GM21447 (cell line): ENCODE measurements at regions not wholly inside any gene's neighbourhood (a gene's known extent, or its start where the extent isn't known, plus 50 kb on each side); places are given as distances from the start of the nearest gene placed in this dataset.
"Not testable (repeated sequence)": the region's sequence is repeated elsewhere in the genome, so short reads cannot be mapped to it uniquely, and the experiment has no call there.

Experiments
- ATAC-seq: cut with Tn5 transposase; IDR thresholded peaks from one replicate; pipeline ENCODE4 v1.9.1; 2021; ENCODE audit not compliant: unreplicated experiment

DNA sequence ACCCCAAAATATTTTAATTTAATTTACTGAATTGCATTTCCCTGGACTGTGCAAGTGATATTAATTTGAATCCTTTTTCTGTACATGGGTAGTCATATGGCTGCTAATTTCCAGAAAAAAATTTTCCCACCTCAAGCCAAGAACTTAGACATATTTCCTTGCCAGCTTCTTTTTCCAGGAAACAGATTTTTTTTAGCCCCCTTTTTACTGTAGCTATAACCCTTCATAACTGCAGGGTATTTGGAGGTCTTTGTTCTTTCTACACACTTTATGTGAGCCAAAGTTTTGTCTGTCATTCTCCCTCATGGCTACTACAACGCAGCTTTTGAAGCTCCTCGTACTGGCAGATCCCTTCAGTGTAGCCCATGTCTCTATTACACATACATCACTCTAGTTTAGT lies 261.2 kb upstream of the PIK3R1 start:
- no peak for ATAC-seq

DNA sequence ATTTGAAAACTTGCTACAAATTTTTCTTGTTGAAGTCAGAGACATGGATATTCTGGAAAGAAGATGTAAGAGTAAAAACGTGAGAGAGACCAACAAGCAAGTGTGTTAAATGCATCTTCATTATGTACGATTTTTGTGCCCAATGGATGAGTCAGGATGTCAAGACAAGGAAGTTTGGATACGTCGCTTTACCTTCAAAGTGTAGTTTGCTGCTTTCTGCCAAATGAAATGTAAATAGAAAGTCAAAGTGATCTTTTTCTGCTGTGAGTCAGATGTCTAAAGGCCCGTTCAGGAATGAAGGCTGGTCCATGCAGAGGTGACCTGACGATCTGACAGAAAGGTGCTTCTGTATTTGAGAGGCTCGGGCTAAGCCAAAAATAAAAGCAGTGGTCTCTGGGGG lies 273.1 kb upstream of the PIK3R1 start:
- no peak for ATAC-seq

DNA sequence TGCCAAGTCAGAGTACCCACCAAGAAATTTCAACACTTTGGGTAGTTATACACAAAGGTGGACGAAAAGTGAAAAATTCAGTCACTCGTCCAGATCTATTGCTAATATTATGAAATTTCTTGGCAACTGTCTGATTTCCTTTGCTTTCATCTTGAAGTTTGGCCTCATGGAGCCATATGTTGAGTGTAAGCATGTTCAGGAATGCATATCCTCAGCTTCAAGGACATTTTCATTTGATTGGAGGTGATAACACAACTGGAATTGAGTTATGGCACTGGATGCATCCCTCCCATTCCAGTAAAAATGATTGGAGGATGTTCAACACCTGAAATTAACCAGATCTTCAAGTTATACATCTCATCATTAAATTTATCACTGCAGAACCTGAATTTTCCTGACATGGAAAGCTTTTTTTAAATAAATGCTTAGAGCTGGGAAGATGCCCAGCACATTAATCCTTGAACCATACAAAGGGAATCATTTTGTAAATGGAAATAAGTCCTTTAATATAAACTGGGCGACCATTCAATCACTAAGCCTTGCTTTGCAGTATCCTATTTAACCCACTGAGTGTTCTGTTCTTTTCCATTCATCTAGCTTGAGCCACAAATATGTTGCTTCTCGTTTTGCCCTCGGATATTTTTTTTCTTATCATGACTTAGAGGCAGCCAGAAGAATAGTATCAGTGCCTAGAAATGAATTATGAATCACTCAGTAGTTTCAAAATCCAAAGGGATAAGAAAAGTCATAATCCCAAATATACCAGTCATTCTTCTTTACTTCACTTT lies 273.7 kb upstream of the PIK3R1 start:
- no peak for ATAC-seq

DNA sequence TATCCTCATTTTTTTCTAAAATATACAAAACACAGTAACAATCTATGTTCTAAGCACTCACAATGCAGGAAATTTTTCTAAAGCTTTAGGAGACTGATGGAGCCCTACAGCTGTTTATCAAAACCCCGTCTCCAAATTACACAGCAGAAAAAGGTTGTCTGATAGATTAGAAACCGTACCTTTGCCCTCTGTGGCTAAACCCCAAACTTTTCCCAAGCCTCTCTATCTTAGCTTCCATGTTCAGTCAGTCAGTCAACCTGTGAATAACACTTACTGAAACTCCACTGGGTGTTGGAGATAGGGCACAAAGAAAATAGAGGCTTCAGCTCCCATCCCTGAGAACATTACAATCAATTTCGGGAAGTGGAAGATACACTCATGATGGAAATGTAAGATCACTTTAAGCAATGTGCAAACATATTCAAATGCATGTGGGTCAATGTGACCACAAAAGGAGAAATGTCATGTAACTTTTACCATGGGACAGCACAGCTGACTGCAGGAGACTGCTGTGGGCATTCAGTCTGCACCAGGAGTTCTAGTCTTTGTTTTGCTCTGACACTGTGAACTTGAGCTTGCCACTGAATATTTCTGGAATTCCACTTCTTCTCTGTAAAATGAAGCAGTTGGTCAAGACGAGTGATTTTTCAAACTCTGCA lies 279.5 kb upstream of the PIK3R1 start:
- ATAC-seq, result no peak

DNA sequence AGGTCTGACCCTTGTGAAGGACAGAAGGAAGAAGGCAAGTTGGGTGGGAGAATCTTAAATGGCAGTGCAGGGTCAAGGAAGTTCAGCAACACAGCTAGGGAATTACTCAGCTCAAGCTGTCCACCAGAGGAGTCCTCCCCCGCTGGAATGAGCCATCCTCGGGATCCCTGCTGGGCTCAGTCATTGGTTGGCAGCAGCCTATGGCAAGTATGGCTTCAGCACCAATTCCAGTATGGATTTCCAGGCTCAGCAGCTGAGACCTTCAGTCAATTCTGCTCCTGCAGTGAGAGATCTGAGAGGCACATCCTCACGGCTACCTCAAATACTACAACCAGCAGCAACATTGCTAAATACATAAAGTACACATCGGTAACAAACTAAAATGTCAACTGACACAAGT lies 280.6 kb upstream of the PIK3R1 start:
- no peak for ATAC-seq

DNA sequence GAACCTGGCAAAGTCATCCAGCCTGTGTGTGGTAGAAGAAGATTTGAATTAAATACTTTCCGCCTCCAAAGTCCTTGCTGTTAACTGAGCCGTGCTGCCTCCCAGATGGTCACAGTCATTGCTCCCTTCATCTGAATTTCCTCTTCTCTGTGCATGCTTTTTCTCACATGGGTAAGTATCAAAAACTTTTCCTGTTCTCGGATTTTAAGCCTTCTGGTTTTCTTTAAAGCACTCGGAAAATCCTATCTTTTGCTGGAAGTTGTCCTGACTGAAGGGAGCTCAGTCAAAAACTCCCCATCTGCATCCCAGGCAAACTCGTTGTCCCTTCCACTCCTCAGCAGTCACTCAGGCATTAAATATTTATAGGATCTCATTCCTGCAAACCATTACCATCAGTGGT lies 290.0 kb upstream of the PIK3R1 start:
- ATAC-seq, result no peak

DNA sequence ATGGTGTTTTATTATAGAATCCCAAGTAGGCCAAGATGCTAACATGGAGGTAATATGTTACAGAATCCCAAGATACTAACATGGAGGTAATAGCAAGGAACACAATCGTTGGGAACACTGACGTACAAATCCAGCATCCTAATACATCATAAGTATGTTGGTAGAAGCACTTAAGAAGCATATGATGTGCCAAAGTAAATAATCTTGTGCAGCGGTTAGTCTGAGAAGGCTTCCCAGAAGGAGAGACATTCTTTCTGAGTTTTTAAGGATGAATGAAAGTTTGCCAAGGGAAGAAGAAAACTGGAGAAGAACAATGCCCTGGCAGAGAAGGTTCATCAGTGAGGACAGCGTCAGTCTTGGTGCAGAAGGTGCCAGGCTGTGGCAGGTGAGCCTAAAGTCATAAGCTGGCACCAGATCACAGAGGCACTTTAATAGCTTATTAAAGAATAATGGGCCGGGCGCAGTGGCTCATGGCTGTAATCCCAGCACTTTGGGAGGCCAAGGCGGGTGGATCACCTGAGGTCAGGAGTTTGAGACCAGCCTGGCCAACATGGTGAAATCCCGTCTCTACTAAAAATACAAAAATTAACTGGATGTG lies 294.5 kb upstream of the PIK3R1 start:
- no peak for ATAC-seq

DNA sequence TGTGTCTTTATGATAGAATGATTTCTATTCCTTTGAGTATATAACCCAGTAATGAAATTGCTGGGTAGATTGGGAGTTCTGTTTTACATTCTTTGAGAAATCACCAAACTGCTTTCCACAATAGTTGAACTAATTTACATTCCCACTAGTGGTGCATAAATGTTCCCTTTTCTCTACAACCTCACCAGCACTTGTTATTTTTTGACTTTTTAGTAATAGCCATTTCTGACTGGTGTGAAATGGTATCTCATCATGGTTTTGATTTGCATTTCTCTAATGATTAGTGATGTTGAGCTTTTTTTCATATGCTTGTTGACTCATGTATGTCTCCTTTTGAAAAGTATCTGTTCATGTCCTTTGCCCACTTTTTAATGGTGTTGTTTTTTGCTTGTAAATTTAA lies 296.0 kb upstream of the PIK3R1 start:
- ATAC-seq, result not testable (repeated sequence)

DNA sequence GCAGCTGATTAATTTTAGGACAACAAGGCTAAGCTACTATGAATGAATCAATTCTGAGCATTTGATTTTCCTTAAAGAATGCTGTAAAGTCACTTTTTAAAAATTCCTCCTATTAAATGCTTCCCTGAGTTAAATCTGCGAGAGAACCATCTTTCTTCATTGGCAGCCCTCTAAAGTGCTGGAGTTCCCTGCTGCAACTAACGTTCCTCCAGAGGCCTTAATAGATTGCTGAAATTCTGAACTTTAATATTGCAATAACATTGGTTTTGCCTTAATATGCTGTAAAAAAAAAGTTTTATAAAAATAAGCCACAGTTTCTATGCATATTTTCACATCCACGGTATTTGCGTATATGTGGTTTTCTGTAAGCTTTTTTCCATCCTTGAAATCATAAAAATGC lies 298.0 kb upstream of the PIK3R1 start:
- ATAC-seq, result no peak

DNA sequence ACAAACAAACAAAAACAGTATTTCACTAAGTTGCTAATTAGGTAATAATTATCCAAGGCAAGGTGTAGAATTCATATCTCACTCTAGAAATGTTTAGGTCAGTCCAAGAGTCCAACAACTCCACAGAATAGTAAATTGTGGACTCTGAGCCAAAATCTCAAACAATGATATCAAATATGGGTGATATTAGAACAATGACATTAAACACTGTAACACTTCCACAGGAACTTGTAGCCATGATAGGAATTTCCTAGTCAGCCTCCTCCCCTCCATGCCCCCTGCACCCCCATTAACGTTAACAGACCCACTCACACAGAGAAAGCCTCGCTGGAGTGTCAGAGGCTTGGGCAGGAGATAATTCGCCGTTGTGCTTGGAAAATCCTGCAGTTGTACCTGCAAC lies 305.0 kb upstream of the PIK3R1 start:
- no peak for ATAC-seq

DNA sequence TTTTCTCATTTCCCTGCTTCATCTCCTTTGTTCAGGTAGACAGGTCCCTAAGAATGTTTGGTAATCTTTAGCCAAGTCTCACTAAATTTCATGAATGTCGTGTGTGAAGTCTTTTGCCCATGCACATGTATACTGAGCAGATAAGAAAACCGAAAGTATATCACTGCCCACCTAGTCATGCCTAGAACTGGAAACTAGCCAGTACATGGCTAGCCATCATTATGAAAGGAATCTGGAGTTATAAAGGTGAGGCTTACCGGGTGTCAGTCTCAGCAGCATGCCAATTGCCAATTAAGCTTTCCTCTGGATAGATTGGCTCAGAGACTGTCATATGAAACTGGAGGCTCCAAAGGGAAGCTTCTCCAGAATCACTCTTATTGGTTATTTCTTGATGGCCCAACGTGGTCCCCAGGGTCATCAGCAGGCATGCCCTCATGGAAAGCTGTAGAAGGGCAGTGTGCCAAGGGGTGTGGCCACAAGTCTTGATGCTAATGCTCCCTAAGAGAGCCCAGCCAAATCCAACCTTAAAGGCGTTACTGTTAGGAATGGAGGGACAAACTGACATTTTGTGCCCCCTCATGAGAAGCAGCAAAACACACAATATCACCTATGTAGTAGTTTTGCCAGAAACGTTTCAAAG lies 307.3 kb upstream of the PIK3R1 start:
- no peak for ATAC-seq

DNA sequence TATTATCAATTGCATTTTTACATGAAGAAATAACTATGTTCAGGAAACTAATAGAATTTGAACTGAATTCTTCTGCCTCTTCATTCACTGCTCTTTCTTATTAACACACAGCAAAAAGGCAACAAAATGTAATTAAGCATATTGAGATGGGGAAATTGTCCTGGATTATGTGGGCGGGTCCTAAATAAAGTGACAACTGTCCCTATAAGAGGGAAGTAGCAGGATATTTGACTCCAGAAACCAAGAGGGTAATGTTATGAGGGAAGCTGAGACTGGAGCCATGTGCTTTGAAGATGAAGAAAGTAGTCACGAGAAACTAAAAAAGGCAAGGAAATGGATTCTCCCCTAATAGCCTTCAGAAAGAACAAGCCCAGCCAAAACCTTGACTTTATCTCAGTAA lies 311.2 kb upstream of the PIK3R1 start:
- ATAC-seq, result no peak

DNA sequence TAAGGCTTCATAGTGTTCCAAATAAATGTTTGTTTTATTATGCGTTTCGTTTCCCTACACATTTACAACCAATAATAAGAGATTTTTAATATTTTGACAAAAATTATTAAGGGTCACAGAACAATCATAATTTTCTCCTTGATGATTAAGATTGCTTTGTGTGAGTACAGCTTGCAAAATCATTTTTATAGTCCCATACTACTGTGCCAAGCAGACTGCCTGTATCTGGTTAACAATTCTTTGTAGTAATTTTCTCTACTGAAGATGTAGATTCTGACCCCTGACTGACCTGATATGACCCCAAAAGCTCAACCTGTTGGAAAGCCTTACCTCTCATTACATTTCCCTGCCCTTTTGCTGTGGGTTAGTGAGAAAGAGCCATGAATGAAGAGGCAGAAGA lies 311.9 kb upstream of the PIK3R1 start:
- ATAC-seq, result no peak

DNA sequence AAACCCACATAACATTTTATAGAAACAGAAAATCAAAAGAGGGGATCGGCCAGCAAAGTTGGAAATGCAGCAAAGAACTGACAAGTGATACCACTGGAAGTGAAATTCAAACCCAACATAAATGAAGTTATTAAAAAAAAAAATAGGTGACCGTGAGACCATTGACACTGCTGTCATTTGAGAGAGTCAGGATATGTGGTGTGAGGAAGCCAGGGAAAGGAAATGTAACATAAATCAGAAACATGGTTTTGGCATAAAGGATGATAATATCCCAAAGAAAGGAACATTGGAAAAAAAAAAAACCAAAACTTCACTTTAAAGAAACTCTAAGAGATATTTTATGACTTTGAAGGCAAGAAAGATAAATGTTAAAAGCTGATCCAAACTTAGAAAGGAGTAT lies 312.4 kb upstream of the PIK3R1 start:
- no peak for ATAC-seq

DNA sequence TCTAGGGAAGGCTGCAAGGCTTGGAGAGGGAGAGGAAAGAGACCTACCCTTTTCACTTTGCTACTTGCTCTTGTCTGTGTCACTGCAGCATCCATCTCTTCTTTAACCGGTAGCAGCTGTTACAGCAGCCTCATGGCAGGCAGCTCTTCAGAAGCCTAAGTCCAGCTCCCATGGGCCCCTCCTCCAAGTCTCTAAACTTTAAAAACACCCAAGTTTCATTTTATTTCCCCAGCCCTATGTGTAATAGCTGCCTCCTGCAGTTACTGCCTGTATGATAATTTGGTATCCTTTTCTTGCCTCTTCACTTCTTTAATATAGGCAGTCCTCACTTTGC lies 313.1 kb upstream of the PIK3R1 start:
- ATAC-seq, result no peak

DNA sequence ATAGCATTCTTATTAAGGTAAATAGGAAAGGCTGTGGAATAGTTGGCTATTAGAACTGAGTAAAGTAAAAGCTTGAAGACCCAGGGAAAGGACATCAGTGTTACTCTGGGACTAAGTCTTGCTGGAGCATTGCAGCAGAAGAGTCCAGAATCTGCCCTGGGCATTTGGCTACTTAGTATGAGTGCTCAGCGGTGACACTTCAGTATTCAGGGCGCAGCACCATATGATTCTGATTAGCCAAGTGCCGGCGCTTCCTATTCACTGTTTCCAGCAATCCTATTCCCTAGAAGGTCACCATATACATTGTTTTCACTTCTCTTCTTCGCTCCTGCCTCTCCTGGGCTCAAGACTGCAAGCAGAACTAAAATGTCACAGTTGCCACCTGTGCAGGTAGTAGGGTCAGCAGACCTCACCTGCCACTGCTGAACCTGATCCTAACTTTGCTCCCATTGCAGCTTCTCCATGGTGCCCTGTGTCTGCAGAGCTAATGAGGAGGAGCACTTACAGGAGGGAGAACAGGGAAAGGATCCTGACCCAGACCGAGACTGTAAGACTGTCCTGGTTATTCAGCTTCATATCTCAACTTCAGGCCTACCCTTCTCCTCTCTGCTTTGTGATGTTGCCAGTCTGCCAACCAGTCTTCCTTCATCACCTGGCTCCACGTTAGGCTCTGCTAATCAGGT lies 313.6 kb upstream of the PIK3R1 start:
- no peak for ATAC-seq

DNA sequence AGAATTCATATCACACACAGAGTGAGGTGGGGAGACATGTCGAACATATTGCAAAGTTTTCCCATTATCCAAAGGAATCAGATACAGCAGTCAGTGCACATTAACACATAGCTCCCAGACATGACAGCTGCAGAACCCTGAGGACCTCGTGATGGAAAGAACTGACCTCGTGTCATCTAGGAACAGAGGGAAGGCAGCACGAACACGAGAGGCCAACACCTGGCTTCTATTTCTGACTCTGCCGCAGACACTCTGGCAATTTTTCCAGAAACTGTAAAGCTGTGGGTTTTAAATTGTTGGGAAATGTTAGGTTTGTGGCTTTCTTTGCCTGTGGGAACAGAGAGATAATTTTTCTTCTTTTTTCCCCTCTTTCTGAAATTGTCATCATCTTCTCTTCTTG lies 315.0 kb upstream of the PIK3R1 start:
- no peak for ATAC-seq

DNA sequence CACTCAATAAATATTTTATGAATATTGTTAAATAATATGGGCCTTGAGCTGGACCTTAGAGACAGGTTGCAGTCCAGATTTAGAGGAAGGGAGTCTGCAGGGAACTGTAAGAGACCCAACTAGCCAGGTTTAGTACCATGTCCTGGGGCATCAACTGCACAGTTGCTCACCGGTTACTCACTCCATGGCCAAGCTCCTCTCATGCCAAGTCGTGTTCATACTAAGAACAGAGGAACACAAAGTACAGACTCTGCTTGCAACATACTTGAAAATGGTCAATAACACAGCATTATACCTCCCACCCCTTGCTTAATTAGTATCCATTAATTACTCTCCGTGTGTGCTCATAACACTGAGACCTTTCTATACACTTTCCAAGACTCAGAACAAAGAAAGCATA lies 317.6 kb upstream of the PIK3R1 start:
- no peak for ATAC-seq

DNA sequence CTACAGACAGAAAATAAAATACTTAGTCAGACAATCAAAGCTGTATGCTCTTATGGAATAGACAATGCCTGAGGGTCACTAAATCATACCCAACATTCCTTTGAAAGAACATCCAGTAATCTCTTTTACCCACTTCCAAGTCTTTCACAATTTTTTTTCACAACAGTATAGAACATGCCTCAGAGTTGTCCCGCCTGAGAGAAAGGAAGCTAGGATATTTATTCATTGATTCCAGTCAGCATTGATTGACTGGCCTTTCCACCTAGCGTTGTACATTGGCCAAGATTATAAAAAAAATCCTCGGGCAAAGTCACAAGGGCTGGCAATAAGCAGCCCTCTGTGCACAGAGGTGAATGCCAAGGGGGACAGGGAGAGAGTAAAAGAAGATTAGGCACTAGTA lies 318.1 kb upstream of the PIK3R1 start:
- no peak for ATAC-seq

DNA sequence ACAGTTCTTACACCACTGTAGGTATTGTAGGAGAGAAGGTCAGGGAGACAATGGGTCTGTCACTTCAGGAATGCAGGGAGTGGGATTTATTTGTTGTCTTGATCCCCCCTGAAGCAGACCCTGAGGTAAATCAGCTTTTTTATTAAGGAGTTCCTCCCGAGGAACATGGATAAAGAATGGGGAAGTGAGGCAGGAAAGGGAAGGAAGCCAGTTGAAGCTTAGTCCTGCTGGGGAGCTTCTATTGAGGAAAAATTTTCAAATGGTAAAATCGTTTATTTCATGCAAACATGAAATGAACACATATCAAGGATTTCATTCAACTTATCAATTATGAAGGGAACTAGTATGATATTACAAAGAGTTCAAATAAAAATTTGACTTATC lies 318.6 kb upstream of the PIK3R1 start:
- ATAC-seq, result no peak

DNA sequence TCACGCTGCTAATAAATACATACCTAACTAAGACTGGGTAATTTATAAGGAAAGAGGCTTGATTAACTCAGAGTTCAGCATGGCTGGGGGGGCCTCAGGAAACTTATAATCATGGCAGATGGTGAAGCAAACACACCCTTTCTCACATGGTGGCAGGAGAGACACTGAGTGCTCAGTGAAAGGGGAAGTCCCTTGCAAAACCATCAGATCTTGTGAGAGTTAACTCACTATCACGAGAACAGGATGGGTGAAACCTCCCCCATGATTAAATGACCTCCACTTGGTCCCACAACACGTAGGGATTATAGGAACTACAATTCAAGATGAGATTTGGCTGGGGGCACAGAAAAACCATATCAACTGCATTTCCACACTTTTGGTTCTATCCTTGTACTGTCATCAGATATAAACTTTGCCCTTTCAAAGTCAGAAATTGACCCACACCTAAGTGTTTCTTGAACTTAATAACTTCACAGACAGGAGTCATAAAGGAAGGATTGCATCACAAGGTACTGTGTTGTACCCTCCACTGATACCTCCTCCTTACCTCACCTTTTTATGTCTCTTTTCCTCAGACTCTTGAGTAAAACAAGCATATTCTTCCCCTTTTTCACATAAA lies 319.1 kb upstream of the PIK3R1 start:
- ATAC-seq, result no peak
